ENCODE measurements at regions not wholly inside any gene's neighbourhood (a gene's known extent, or its start where the extent isn't known, plus 50 kb on each side); places are given as distances from the start of the nearest gene placed in this dataset.
A peak's percentile ranks its signal among the peaks of the same experiment; 100 is the strongest.

DNA sequence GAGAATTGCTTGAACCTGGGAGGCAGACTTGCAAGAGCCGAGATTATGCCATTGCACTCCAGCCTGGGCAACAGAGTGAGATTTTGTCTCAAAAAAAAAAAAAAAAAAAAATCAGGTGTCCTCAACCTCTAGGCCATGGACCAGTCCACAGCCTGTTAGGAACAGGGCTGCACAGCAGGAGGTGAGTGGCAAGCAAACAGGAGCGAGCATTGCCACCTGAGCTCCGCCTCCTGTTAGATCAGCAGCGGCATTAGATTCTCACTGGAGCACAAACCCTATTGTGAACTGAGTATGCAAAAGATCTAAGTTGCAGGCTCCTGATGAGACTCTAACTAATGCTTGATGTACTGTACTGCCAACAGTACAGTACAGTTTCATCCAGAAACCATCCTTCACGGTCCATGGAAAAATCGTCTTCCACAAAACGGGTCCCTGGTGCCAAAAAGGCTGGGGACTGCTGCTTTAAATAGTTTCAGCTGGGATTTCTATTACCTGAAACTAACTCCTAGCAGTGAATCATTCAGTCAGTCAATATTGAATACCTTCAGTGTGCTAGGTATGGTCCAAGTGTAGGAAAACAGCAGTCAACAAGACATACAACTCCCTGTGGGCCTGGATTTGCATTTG, 56.3 kb upstream of the DHX40 start:
- no peaks in the 10 kb centered on the region for H4K20me1 ChIP-seq (ENCODE audit: control insufficient read depth, insufficient read depth, insufficient read length)
- H3K9ac ChIP-seq (ENCODE audit: extremely low read depth, insufficient read length, low read length) = no peak overlapping the region
- Mint-ChIP-seq H3K4me1 (peaks cover 2 to 4% of the 10 kb centered on the region in 2 experiments), H3K9me3 (no peaks in the 10 kb centered on the region), H3K27ac (no peak overlapping the region), H3K27me3 (ENCODE audit: low read depth) (no peaks in the 10 kb centered on the region; the same call in 1 of the 2 replicates), H3K4me3 (no peak overlapping the region), H3K36me3 (ENCODE audit: insufficient read depth in 1 of 3, low read depth in 3 of 3) (no peaks in the 10 kb centered on the region)
- no peaks in the 10 kb centered on the region for H3K79me2 ChIP-seq (ENCODE audit: insufficient read depth, low read length)
- no peaks in the 10 kb centered on the region for H3K9me3 ChIP-seq (ENCODE audit: control insufficient read depth, low read depth, low read length)
- no peak overlapping the region for H4K8ac ChIP-seq (replicated peaks; ENCODE audit: insufficient read length, low read depth, low read length)
- H3K4ac ChIP-seq (ENCODE audit: low read depth, low read length) = no peak overlapping the region
- TF ChIP-seq, protein P1, sequence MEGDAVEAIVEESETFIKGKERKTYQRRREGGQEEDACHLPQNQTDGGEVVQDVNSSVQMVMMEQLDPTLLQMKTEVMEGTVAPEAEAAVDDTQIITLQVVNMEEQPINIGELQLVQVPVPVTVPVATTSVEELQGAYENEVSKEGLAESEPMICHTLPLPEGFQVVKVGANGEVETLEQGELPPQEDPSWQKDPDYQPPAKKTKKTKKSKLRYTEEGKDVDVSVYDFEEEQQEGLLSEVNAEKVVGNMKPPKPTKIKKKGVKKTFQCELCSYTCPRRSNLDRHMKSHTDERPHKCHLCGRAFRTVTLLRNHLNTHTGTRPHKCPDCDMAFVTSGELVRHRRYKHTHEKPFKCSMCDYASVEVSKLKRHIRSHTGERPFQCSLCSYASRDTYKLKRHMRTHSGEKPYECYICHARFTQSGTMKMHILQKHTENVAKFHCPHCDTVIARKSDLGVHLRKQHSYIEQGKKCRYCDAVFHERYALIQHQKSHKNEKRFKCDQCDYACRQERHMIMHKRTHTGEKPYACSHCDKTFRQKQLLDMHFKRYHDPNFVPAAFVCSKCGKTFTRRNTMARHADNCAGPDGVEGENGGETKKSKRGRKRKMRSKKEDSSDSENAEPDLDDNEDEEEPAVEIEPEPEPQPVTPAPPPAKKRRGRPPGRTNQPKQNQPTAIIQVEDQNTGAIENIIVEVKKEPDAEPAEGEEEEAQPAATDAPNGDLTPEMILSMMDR (conservative IDR thresholded peaks at IDR 0.05) = no peak
- H2BK15ac ChIP-seq (ENCODE audit: low read depth, low read length) = no peak overlapping the region
- H3T11ph ChIP-seq (ENCODE audit: low read length) = no peak overlapping the region
- no peak overlapping the region for H2BK5ac ChIP-seq (ENCODE audit: insufficient read length, low read length)
- H2AK5ac ChIP-seq (ENCODE audit: insufficient read length, low read length) = no peak overlapping the region
- H2BK120ac ChIP-seq (ENCODE audit: low read depth, low read length, poor library complexity, severe bottlenecking) = no peak overlapping the region
- H3K56ac ChIP-seq (ENCODE audit: insufficient read length, low read depth, low read length) = no peak overlapping the region
- WGBS (ENCODE audit: extremely low coverage, insufficient read length, low lambda C conversion rate) = no CpG with 5 or more reads among the region's 7 CpGs
- no peaks in the 10 kb centered on the region for H3K79me1 ChIP-seq (ENCODE audit: insufficient read depth, low read depth, low read length, poor library complexity, severe bottlenecking)
- H3K27ac ChIP-seq (ENCODE audit: insufficient read length, low read depth, low read length) = no peak overlapping the region
- no peak overlapping the region for H3K23ac ChIP-seq (ENCODE audit: insufficient read length, low read depth, low read length)
- no peak overlapping the region for H4K5ac ChIP-seq (ENCODE audit: insufficient read length, low read depth, low read length)
- H3K4me1 ChIP-seq (ENCODE audit: insufficient read depth, low read length) = no peaks in the 10 kb centered on the region
- H3K14ac ChIP-seq (ENCODE audit: insufficient read depth, low read length) = no peak overlapping the region
- no peaks in the 10 kb centered on the region for H3K27me3 ChIP-seq (ENCODE audit: insufficient read depth, low read length)
- H2AFZ ChIP-seq (ENCODE audit: low read length) = no peak overlapping the region
- H3K4me2 ChIP-seq (ENCODE audit: insufficient read depth, insufficient read length, low read length) = no peak overlapping the region
- H4K91ac ChIP-seq (ENCODE audit: insufficient read length, low read depth, low read length) = no peak overlapping the region
- peak; percentile 66 for DNase-seq
- no peak overlapping the region for H2BK12ac ChIP-seq (ENCODE audit: insufficient read length, low read depth, low read length)
- H2BK20ac ChIP-seq (ENCODE audit: low read depth, low read length, poor library complexity, severe bottlenecking) = no peak overlapping the region
- no peaks in the 10 kb centered on the region for H3K23me2 ChIP-seq (ENCODE audit: insufficient read length, low read depth, low read length, poor library complexity, severe bottlenecking)
- H3K18ac ChIP-seq (ENCODE audit: insufficient read length, low read depth, low read length) = no peak overlapping the region
